Esophagus (tissue), 2 donors: ENCODE measurements at regions not wholly inside any gene's neighbourhood (a gene's known extent, or its start where the extent isn't known, plus 50 kb on each side); places are given as distances from the start of the nearest gene placed in this dataset.

Experiments
- H3K27ac ChIP-seq, 2 donors: one replicate each; pipeline ENCODE4 v1.5.1; 2013; ENCODE audit warnings: low read depth in 2 of 2, mild to moderate bottlenecking in 2 of 2, inconsistent platforms in 1 of 2, low read length in 1 of 2, moderate library complexity in 1 of 2
- H3K27me3 ChIP-seq, 2 donors: one replicate each; pipeline ENCODE4 v1.6.1; 2013; ENCODE audit warnings: low read length in 2 of 2, control low read depth in 1 of 2, mild to moderate bottlenecking in 1 of 2; ENCODE audit not compliant: insufficient read depth in 2 of 2, control insufficient read depth in 1 of 2
- H3K36me3 ChIP-seq, 2 donors: one replicate each; pipeline ENCODE4 v1.6.1; 2013; ENCODE audit warnings: low read length in 1 of 2; ENCODE audit not compliant: control insufficient read depth in 2 of 2, insufficient read depth in 2 of 2
- H3K4me1 ChIP-seq, 2 donors: one replicate each; pipeline ENCODE4 v1.6.1; 2013; ENCODE audit warnings: low read length in 1 of 2; ENCODE audit not compliant: control insufficient read depth in 2 of 2, insufficient read depth in 2 of 2
- H3K4me3 ChIP-seq, 2 donors: one replicate each; pipeline ENCODE4 v1.5.1; 2013; ENCODE audit warnings: low read length in 2 of 2, mild to moderate bottlenecking in 2 of 2, low read depth in 1 of 2, moderate library complexity in 1 of 2
- H3K9me3 ChIP-seq, 2 donors: one replicate each; pipeline ENCODE4 v1.6.1; 2013; ENCODE audit warnings: mild to moderate bottlenecking in 2 of 2, low read depth in 1 of 2, low read length in 1 of 2, moderate library complexity in 1 of 2; ENCODE audit not compliant: control insufficient read depth in 2 of 2, insufficient read depth in 1 of 2
- WGBS, 2 donors: extraction: QIAGEN DNeasy Blood & Tissue Kit; methylation state at CpG; one replicate each; pipeline ENCODE4 v1.1.7; 2013; 5-methylcytosine and 5-hydroxymethylcytosine counted together
- donor health status: healthy with polysubstance abuse.
- donor health status: Bipolar disorder and iron deficiency.

DNA sequence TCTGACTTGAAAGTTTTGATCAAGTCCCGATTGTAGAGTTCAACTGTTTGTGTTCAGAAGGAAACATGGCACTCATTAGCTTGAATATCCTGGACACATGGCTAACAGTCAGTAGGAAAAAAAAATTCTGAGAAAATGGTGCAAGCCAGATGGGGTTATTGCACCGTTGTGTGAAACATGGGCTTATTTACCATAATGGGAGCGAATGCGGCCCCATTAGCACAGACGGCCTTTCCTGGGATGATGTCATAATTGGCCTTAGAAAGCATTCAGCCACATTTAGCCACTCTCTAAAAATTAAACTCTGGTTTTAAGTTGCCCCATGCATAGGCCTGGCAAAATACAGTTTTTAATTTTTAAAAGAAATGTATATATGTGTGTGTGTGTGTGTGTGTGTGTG, 112.1 kb downstream of the IRX2 start:
- Histone ChIP-seq H3K27me3 (no peaks in the 10 kb centered on the region), H3K4me3 (no peak overlapping the region), H3K27ac (no peak overlapping the region), H3K9me3 (no peaks in the 10 kb centered on the region), H3K4me1 (peaks cover 0 to 2% of the 10 kb centered on the region in 2 donors), H3K36me3 (no peaks in the 10 kb centered on the region)
- 64 to 77% methylated on average over 5 of the region's 5 CpGs for WGBS, 2 donors

GRCh38 chr5:2634399-2635176, 116.9 kb downstream of the IRX2 start:
- Histone ChIP-seq H3K9me3 (no peaks in the 10 kb centered on the region), H3K27ac (no peak overlapping the region), H3K27me3 (no peaks in the 10 kb centered on the region), H3K4me3 (no peak overlapping the region), H3K4me1 (no peaks in the 10 kb centered on the region), H3K36me3 (no peaks in the 10 kb centered on the region)
- 51 to 63% methylated on average over 11 of the region's 11 CpGs for WGBS, 2 donors

GRCh38 chr5:2633992-2634391, 117.5 kb downstream of the IRX2 start:
- no peaks in the 10 kb centered on the region for H3K36me3 ChIP-seq
- H3K4me1 ChIP-seq = no peaks in the 10 kb centered on the region
- H3K27ac ChIP-seq = no peak overlapping the region
- 82 to 84% methylated on average over 15 of the region's 15 CpGs for WGBS, 2 donors
- H3K27me3 ChIP-seq = no peaks in the 10 kb centered on the region
- H3K4me3 ChIP-seq = no peak overlapping the region
- no peaks in the 10 kb centered on the region for H3K9me3 ChIP-seq

DNA sequence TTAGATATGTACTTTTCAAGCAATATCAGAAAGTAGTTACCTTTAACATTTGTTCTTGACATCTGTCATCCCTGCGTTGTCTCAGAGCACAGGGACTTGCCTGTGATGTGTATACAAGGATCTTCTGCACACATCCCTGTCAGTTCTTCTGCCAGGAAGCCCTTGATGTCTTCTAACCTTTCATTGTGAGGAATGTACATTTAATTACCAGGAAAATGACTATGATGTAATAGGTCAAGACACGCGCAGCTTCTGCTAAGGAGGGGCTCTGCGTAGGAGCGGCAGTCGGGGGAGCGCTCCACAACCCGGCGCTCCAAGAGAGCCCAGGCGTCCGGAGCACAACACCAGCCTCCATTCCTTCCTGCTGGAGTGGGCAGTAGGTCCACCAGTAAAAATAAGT, 119.7 kb downstream of the IRX2 start:
- Histone ChIP-seq H3K27ac (no peak overlapping the region), H3K9me3 (peaks cover 0 to 3% of the 10 kb centered on the region in 2 donors), H3K4me3 (no peak overlapping the region), H3K4me1 (no peaks in the 10 kb centered on the region), H3K27me3 (no peaks in the 10 kb centered on the region), H3K36me3 (no peaks in the 10 kb centered on the region)
- 65% methylated on average over 11 of the region's 11 CpGs for WGBS, 2 donors

GRCh38 chr5:2629045-2629444, 122.4 kb downstream of the IRX2 start:
- Histone ChIP-seq H3K36me3 (no peaks in the 10 kb centered on the region), H3K4me1 (no peaks in the 10 kb centered on the region), H3K27ac (no peak overlapping the region), H3K4me3 (no peak overlapping the region), H3K27me3 (no peaks in the 10 kb centered on the region), H3K9me3 (peaks cover 2 to 3% of the 10 kb centered on the region in 2 donors)
- WGBS, 2 donors = 61 to 62% methylated on average over 7 of the region's 7 CpGs

DNA sequence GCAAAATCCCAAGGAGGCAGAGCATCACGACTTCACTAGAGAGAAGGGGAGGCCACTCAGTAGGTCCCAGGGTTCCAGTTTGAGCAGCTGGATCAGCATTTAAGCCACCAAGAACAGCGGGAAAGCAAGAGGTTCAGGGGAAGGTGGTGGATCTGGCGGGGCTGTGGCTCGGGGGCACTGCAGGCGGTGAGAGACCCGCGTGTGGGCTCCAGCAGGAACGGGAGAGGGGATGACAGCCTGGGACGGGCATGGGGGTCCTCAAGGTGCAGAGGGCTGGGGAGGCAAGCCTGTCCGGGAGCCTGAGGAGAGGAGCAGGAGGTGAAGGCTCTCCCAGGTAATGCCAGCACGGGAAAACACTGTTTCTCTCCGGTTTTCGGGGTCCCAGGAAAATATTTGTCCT, 123.6 kb downstream of the IRX2 start:
- 86 to 87% methylated on average over 13 of the region's 13 CpGs for WGBS, 2 donors
- no peaks in the 10 kb centered on the region for H3K36me3 ChIP-seq
- H3K4me3 ChIP-seq = no peak overlapping the region

GRCh38 chr5:2626572-2626971, 124.9 kb downstream of the IRX2 start:
- Histone ChIP-seq H3K27ac (no peak overlapping the region), H3K27me3 (no peaks in the 10 kb centered on the region), H3K36me3 (no peaks in the 10 kb centered on the region), H3K9me3 (peaks cover 2 to 3% of the 10 kb centered on the region in 2 donors), H3K4me3 (no peak overlapping the region), H3K4me1 (no peaks in the 10 kb centered on the region)
- WGBS, 2 donors = 95 to 100% methylated on average over 2 of the region's 2 CpGs

More for the DNA sequence above, 123.6 kb downstream of the IRX2 start:
- Histone ChIP-seq H3K4me1 (no peaks in the 10 kb centered on the region), H3K27ac (no peak overlapping the region), H3K9me3 (peaks cover 2 to 3% of the 10 kb centered on the region in 2 donors), H3K27me3 (no peaks in the 10 kb centered on the region)

GRCh38 chr5:2622866-2623265, 128.6 kb downstream of the IRX2 start:
- no peak overlapping the region for H3K27ac ChIP-seq
- H3K27me3 ChIP-seq = no peaks in the 10 kb centered on the region
- H3K36me3 ChIP-seq = no peaks in the 10 kb centered on the region
- H3K4me3 ChIP-seq = no peak overlapping the region
- H3K4me1 ChIP-seq = no peaks in the 10 kb centered on the region
- peaks cover 0 to 2% of the 10 kb centered on the region in 2 donors for H3K9me3 ChIP-seq
- 58 to 62% methylated on average over 5 of the region's 5 CpGs for WGBS, 2 donors

DNA sequence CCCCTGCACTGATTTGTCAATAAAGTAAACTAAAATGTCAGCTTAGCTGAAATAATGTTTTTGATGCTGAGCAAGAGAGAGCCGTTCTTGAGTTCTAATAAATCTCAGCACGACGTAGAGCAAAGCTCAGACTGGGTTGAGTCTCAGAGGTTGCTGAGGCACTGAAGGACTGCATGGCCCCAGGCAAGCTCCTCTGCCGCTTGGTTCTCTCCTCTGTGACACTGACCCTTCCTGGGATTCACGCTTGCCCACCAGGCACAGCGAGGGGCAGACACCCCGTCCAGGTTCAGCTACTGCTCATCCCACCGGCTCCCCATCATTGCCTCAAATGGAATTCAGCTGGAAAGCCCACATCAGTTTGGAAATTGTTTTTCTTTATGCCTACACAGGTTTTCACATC, 129.8 kb downstream of the IRX2 start:
- Histone ChIP-seq H3K9me3 (peaks cover 0 to 2% of the 10 kb centered on the region in 2 donors), H3K27me3 (no peaks in the 10 kb centered on the region), H3K4me3 (no peak overlapping the region), H3K27ac (no peak overlapping the region), H3K36me3 (no peaks in the 10 kb centered on the region), H3K4me1 (no peaks in the 10 kb centered on the region)
- 81 to 83% methylated on average over 8 of the region's 8 CpGs for WGBS, 2 donors

- no peaks in the 10 kb centered on the region for H3K4me1 ChIP-seq
- H3K27ac ChIP-seq = no peak overlapping the region
- H3K27me3 ChIP-seq = no peaks in the 10 kb centered on the region
- 67 to 76% methylated on average over 6 of the region's 6 CpGs for WGBS, 2 donors
- no peaks in the 10 kb centered on the region for H3K36me3 ChIP-seq
- H3K4me3 ChIP-seq = no peak overlapping the region
- no peaks in the 10 kb centered on the region for H3K9me3 ChIP-seq
Measured at GRCh38 chr5:2619216-2619615, 132.3 kb downstream of the IRX2 start.
